Neural cell (in vitro differentiated cells): ENCODE measurements at regions not wholly inside any gene's neighbourhood (a gene's known extent, or its start where the extent isn't known, plus 50 kb on each side); places are given as distances from the start of the nearest gene placed in this dataset.

Source experiments
- H2AFZ ChIP-seq: fragments of 200-600, 300-800 bp; sonication (generic), shearing (Covaris generic); 2 replicates; pipeline ENCODE4 v1.6.0; 2014; ENCODE audit warnings: low read depth, mild to moderate bottlenecking, antibody characterized with exemption, low read length, moderate library complexity
- H3F3A ChIP-seq: fragments of 200-600 bp; shearing (Covaris generic); 2 replicates; pipeline ENCODE4 v1.6.1; 2016; ENCODE audit warnings: mild to moderate bottlenecking, moderate library complexity, mixed read lengths, antibody characterized with exemption, low read length; ENCODE audit not compliant: insufficient read depth, poor library complexity, severe bottlenecking
- H3K27ac ChIP-seq: fragments of 200-600, 300-800 bp; sonication (generic), shearing (Covaris generic); 2 replicates; pipeline ENCODE4 v1.5.1; 2014; ENCODE audit warnings: mild to moderate bottlenecking, low read length, moderate library complexity
- H3K27me3 ChIP-seq: fragments of 300-800, 200-600 bp; sonication (generic), shearing (Covaris generic); 2 replicates; pipeline ENCODE4 v1.6.0; 2014; ENCODE audit warnings: mild to moderate bottlenecking, low read depth, low read length, moderate library complexity; ENCODE audit not compliant: insufficient read depth
- H3K36me3 ChIP-seq: fragments of 300-800, 200-600 bp; sonication (generic), shearing (Covaris generic); 2 replicates; pipeline ENCODE4 v1.5.1; 2014; ENCODE audit warnings: mild to moderate bottlenecking, antibody characterized with exemption, low read length, moderate library complexity; ENCODE audit not compliant: insufficient read depth
- H3K4me2 ChIP-seq: fragments of 300-800, 200-600 bp; sonication (generic), shearing (Covaris generic); 2 replicates; pipeline ENCODE4 v1.6.0; 2014; ENCODE audit warnings: mild to moderate bottlenecking, low read length
- H3K4me3 ChIP-seq: fragments of 300-800, 200-600 bp; sonication (generic), shearing (Covaris generic); 2 replicates; pipeline ENCODE4 v1.5.1; 2014; ENCODE audit warnings: mild to moderate bottlenecking, low read length, moderate library complexity
- H3K79me2 ChIP-seq: fragments of 200-600 bp; shearing (Covaris generic); replicated peaks from 2 replicates; pipeline ENCODE4 v1.6.0; 2014; ENCODE audit warnings: mild to moderate bottlenecking, low read length, moderate library complexity; ENCODE audit not compliant: insufficient read depth
- H3K9ac ChIP-seq: fragments of 300-800, 200-600 bp; sonication (generic), shearing (Covaris generic); 2 replicates; pipeline ENCODE4 v1.6.1; 2016; ENCODE audit warnings: mild to moderate bottlenecking, low read length, mixed read lengths
- H3K9me2 ChIP-seq: fragments of 200-600 bp; shearing (Covaris generic); 2 replicates; pipeline ENCODE4 v1.6.1; 2016; ENCODE audit warnings: mild to moderate bottlenecking, low read length, mixed read lengths; ENCODE audit not compliant: insufficient read depth
- H3K9me3 ChIP-seq: fragments of 200-600, 300-800 bp; sonication (generic), shearing (Covaris generic); 2 replicates; pipeline ENCODE4 v1.6.1; 2016; ENCODE audit warnings: mild to moderate bottlenecking, mixed run types, low read length, moderate library complexity, mixed read lengths
- H4K20me1 ChIP-seq: fragments of 200-600 bp; shearing (Covaris generic); 2 replicates; pipeline ENCODE4 v1.6.1; 2016; ENCODE audit warnings: mild to moderate bottlenecking, mixed run types; ENCODE audit not compliant: insufficient read depth
- EP300 ChIP-seq: fragments of 450-650 bp; conservative IDR thresholded peaks from 2 replicates; pipeline ENCODE4 v1.6.1; 2014; ENCODE audit warnings: antibody characterized with exemption, mild to moderate bottlenecking, moderate library complexity; ENCODE audit not compliant: poor library complexity, severe bottlenecking
- EZH2 ChIP-seq: fragments of 200-600, 300-800 bp; shearing (Covaris generic), sonication (generic); IDR thresholded peaks from 2 replicates; pipeline ENCODE4 v1.6.1; 2014; ENCODE audit warnings: antibody characterized with exemption, low read length, borderline replicate concordance, mild to moderate bottlenecking; ENCODE audit not compliant: insufficient read depth, poor library complexity, severe bottlenecking
- MXI1 ChIP-seq: fragments of 450-650 bp; conservative IDR thresholded peaks from 2 replicates; pipeline ENCODE4 v1.6.1; 2014; ENCODE audit warnings: antibody characterized with exemption, mild to moderate bottlenecking; ENCODE audit not compliant: poor library complexity, severe bottlenecking
- POLR2AphosphoS5 ChIP-seq: IDR thresholded peaks from 2 replicates; pipeline ENCODE4 v1.6.1; 2012
- RAD21 ChIP-seq: fragments of 450-650 bp; conservative IDR thresholded peaks from 2 replicates; pipeline ENCODE4 v1.6.1; 2014; ENCODE audit warnings: antibody characterized with exemption, mild to moderate bottlenecking, moderate library complexity
- SMC3 ChIP-seq: fragments of 450-650 bp; conservative IDR thresholded peaks from 2 replicates; pipeline ENCODE4 v1.6.1; 2014; ENCODE audit warnings: antibody characterized with exemption, mild to moderate bottlenecking, moderate library complexity; ENCODE audit not compliant: poor library complexity
- TAF1 ChIP-seq: IDR thresholded peaks from 2 replicates; pipeline ENCODE4 v1.6.1; 2012; ENCODE audit warnings: low read depth
- TF ChIP-seq, protein P1 (sequence below): fragments of 450-650 bp; IDR thresholded peaks from 2 replicates; pipeline ENCODE4 v1.5.1; 2014; ENCODE audit warnings: antibody characterized with exemption, mild to moderate bottlenecking, moderate library complexity; ENCODE audit not compliant: poor library complexity, severe bottlenecking
- TF ChIP-seq, protein P2 (sequence below): IDR thresholded peaks from 2 replicates; pipeline ENCODE4 v1.6.1; 2012; ENCODE audit warnings: borderline replicate concordance

DNA sequence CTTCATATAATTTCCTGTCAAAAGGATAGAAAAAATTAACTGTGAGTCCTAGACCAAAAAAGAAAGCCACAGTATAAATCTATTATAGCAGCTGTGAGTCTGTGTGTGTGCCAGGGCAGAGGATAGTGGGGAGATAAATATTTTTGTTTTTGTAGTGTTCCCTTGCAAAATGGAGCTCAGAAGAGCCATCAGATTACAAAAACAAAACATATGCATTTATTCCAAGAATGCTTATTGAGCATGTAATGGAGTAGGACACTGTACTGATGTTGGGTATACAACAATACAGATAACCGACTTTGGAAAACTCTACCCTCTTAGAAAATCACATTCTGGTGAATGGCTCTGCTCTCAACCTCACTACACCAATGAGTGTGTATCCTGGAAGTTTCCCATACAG lies 111.0 kb downstream of the DMAC1 start:
- no peaks in the 10 kb centered on the region for H4K20me1 ChIP-seq
- no peak for TF ChIP-seq TAF1
- no peak for TF ChIP-seq SMC3
- TF ChIP-seq RAD21 = no peak
- TF ChIP-seq, protein P1, sequence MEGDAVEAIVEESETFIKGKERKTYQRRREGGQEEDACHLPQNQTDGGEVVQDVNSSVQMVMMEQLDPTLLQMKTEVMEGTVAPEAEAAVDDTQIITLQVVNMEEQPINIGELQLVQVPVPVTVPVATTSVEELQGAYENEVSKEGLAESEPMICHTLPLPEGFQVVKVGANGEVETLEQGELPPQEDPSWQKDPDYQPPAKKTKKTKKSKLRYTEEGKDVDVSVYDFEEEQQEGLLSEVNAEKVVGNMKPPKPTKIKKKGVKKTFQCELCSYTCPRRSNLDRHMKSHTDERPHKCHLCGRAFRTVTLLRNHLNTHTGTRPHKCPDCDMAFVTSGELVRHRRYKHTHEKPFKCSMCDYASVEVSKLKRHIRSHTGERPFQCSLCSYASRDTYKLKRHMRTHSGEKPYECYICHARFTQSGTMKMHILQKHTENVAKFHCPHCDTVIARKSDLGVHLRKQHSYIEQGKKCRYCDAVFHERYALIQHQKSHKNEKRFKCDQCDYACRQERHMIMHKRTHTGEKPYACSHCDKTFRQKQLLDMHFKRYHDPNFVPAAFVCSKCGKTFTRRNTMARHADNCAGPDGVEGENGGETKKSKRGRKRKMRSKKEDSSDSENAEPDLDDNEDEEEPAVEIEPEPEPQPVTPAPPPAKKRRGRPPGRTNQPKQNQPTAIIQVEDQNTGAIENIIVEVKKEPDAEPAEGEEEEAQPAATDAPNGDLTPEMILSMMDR = no peak
- no peak for TF ChIP-seq EZH2
- TF ChIP-seq MXI1 = no peak
- no peak for TF ChIP-seq POLR2AphosphoS5
- TF ChIP-seq, protein P2, sequence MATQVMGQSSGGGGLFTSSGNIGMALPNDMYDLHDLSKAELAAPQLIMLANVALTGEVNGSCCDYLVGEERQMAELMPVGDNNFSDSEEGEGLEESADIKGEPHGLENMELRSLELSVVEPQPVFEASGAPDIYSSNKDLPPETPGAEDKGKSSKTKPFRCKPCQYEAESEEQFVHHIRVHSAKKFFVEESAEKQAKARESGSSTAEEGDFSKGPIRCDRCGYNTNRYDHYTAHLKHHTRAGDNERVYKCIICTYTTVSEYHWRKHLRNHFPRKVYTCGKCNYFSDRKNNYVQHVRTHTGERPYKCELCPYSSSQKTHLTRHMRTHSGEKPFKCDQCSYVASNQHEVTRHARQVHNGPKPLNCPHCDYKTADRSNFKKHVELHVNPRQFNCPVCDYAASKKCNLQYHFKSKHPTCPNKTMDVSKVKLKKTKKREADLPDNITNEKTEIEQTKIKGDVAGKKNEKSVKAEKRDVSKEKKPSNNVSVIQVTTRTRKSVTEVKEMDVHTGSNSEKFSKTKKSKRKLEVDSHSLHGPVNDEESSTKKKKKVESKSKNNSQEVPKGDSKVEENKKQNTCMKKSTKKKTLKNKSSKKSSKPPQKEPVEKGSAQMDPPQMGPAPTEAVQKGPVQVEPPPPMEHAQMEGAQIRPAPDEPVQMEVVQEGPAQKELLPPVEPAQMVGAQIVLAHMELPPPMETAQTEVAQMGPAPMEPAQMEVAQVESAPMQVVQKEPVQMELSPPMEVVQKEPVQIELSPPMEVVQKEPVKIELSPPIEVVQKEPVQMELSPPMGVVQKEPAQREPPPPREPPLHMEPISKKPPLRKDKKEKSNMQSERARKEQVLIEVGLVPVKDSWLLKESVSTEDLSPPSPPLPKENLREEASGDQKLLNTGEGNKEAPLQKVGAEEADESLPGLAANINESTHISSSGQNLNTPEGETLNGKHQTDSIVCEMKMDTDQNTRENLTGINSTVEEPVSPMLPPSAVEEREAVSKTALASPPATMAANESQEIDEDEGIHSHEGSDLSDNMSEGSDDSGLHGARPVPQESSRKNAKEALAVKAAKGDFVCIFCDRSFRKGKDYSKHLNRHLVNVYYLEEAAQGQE = no peak
- no peak for TF ChIP-seq EP300
- H3K9me2 ChIP-seq = no peaks in the 10 kb centered on the region
- no peaks in the 10 kb centered on the region for H3K9me3 ChIP-seq
- H3K4me2 ChIP-seq = no peak overlapping the region
- peak overlapping the region; percentile 65 for H3K27ac ChIP-seq
- H3K4me3 ChIP-seq = no peak overlapping the region
- no peaks in the 10 kb centered on the region for H3K79me2 ChIP-seq
- H3K36me3 ChIP-seq = no peaks in the 10 kb centered on the region
- no peak overlapping the region for H3K9ac ChIP-seq
- no peak overlapping the region for H2AFZ ChIP-seq
- no peaks in the 10 kb centered on the region for H3F3A ChIP-seq
- no peaks in the 10 kb centered on the region for H3K27me3 ChIP-seq

DNA sequence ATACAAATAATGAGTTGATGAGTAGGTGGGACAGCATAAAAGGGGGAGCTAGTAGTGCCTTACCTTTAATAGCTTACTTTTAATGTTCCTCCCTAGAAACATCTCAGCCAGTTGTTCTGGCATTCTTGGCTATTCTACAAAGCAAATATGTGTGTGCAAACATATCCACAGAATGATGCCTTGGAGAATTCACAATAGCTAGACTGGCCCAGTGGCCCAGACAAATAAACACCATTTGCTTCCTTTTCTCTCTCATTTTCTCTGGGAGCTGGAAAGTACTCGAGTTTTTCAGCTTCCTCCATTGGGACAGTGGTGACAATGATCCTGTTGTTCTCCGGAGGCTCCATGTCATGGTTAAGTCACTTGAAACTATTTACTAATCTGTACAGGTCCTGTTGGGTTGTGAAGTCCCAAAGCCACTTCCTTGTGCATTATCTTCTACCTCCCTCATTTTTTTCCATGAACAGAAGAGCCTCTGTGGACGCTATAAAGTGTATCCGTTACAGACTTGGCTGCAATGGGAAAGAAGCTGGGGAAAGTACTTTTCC lies 122.9 kb downstream of the DMAC1 start:
- Histone ChIP-seq H2AFZ (no peak overlapping the region), H3K9me3 (no peaks in the 10 kb centered on the region), H3K36me3 (no peaks in the 10 kb centered on the region), H3K4me3 (no peak overlapping the region), H3K9ac (no peak overlapping the region), H4K20me1 (no peaks in the 10 kb centered on the region), H3K79me2 (no peaks in the 10 kb centered on the region), H3K4me2 (no peak overlapping the region), H3K27ac (no peak overlapping the region), H3K27me3 (no peaks in the 10 kb centered on the region), H3K9me2 (no peaks in the 10 kb centered on the region), H3F3A (no peaks in the 10 kb centered on the region)
- TF ChIP-seq EP300 (no peak), TAF1 (no peak), EZH2 (no peak), MXI1 (no peak), RAD21 (no peak), POLR2AphosphoS5 (no peak), SMC3 (no peak)
- TF ChIP-seq, protein P1 = no peak
- TF ChIP-seq, protein P2 = no peak
